Liver (tissue), 3 donors: ENCODE measurements at regions not wholly inside any gene's neighbourhood (a gene's known extent, or its start where the extent isn't known, plus 50 kb on each side); places are given as distances from the start of the nearest gene placed in this dataset.

Experiments used
- EGR1 ChIP-seq, 2 donors: IDR thresholded peaks; 2 replicates each; pipeline ENCODE4 v1.6.1; 2016 to 2018; ENCODE audit warnings: antibody characterized with exemption in 2 of 2, low read depth in 2 of 2
- FOXA1 ChIP-seq: IDR thresholded peaks from 2 replicates; pipeline ENCODE4 v1.6.1; 2016; ENCODE audit warnings: antibody characterized with exemption
- GABPA ChIP-seq, 2 donors: IDR thresholded peaks in 1 of 2; conservative IDR thresholded peaks in 1 of 2; 2 replicates each; pipeline ENCODE4 v1.6.1; 2016; ENCODE audit warnings: antibody characterized with exemption in 2 of 2, mild to moderate bottlenecking in 1 of 2, moderate library complexity in 1 of 2
- HNF4A ChIP-seq, 2 donors: conservative IDR thresholded peaks; 2 replicates each; pipeline ENCODE4 v1.6.1; 2016; ENCODE audit warnings: antibody characterized with exemption in 2 of 2, mild to moderate bottlenecking in 2 of 2
- RAD21 ChIP-seq, 2 donors: IDR thresholded peaks; 2 replicates each; pipeline ENCODE4 v1.6.1; 2016; ENCODE audit warnings: antibody characterized with exemption in 2 of 2, mild to moderate bottlenecking in 2 of 2
- RXRA ChIP-seq, 2 donors: IDR thresholded peaks; 2 replicates each; pipeline ENCODE4 v1.6.1; 2017 to 2018; ENCODE audit warnings: antibody characterized with exemption in 2 of 2, mild to moderate bottlenecking in 1 of 2
- TAF1 ChIP-seq: conservative IDR thresholded peaks from 2 replicates; pipeline ENCODE4 v1.6.1; 2016; ENCODE audit warnings: antibody characterized with exemption, mild to moderate bottlenecking
- YY1 ChIP-seq: IDR thresholded peaks from 2 replicates; pipeline ENCODE4 v1.6.1; 2016; ENCODE audit warnings: antibody characterized with exemption, mild to moderate bottlenecking
- TF ChIP-seq, protein P1 (sequence below): fragments of 150-350 bp; IDR thresholded peaks from 2 replicates; pipeline ENCODE4 v1.5.1; 2017; ENCODE audit warnings: improper control_type of control experiment, low read depth, low read length; ENCODE audit not compliant: missing input control
- TF ChIP-seq, protein P2 (sequence below): IDR thresholded peaks from 2 replicates; pipeline ENCODE4 v1.6.1; 2016; ENCODE audit warnings: antibody characterized with exemption
- TF ChIP-seq, protein P3 (sequence below): IDR thresholded peaks from 2 replicates; pipeline ENCODE4 v1.6.1; 2016; ENCODE audit warnings: antibody characterized with exemption
- TF ChIP-seq, protein P4 (sequence below): IDR thresholded peaks from 2 replicates; pipeline ENCODE4 v1.6.1; 2016; ENCODE audit warnings: antibody characterized with exemption
- donor health status: healthy.
- donor health status: healthy.

DNA sequence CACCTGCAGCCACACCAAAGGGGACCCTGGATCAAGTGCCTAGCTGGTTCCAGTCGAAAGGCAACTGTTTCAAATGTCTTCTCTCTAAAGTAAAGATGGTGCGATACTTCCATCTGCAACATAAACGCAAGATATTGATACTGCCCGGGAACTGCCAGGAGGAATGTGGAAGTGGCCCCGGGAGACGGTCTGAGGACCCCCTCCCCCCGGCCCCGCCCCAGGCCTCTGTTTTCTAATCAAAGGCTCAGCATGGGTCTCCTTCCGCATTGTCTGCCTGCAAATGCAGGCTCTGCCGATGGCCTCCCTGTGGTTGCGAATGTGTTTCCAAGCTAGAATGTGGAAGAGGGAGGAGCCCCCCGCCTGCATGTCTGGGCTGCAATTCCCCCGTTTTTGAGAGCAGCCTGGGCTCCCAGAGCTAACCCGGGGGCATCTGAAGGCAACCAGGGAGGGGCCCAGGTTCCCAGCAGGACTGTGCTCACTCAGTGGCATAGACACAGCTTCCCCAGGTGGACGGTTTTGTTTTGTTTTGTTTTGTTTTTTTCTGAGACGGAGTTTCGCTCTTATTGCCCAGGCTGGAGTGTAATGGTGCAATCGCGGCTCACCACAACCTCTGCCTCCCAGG is 223.9 kb upstream of the PPP2R2D start:
- TF ChIP-seq, protein P1, sequence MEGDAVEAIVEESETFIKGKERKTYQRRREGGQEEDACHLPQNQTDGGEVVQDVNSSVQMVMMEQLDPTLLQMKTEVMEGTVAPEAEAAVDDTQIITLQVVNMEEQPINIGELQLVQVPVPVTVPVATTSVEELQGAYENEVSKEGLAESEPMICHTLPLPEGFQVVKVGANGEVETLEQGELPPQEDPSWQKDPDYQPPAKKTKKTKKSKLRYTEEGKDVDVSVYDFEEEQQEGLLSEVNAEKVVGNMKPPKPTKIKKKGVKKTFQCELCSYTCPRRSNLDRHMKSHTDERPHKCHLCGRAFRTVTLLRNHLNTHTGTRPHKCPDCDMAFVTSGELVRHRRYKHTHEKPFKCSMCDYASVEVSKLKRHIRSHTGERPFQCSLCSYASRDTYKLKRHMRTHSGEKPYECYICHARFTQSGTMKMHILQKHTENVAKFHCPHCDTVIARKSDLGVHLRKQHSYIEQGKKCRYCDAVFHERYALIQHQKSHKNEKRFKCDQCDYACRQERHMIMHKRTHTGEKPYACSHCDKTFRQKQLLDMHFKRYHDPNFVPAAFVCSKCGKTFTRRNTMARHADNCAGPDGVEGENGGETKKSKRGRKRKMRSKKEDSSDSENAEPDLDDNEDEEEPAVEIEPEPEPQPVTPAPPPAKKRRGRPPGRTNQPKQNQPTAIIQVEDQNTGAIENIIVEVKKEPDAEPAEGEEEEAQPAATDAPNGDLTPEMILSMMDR, result no peak
- no peak for TF ChIP-seq YY1
- TF ChIP-seq, protein P2, sequence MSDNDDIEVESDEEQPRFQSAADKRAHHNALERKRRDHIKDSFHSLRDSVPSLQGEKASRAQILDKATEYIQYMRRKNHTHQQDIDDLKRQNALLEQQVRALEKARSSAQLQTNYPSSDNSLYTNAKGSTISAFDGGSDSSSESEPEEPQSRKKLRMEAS, result no peak
- TF ChIP-seq, protein P3, sequence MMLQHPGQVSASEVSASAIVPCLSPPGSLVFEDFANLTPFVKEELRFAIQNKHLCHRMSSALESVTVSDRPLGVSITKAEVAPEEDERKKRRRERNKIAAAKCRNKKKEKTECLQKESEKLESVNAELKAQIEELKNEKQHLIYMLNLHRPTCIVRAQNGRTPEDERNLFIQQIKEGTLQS, result no peak
- TF ChIP-seq TAF1, result no peak
- TF ChIP-seq RAD21 (IDR thresholded peaks at IDR 0.05), result no peak
- no peak for TF ChIP-seq HNF4A (conservative IDR thresholded peaks at IDR 0.05)
- no peak for TF ChIP-seq FOXA1
- no peak for TF ChIP-seq RXRA (IDR thresholded peaks at IDR 0.05)
- TF ChIP-seq, protein P4, sequence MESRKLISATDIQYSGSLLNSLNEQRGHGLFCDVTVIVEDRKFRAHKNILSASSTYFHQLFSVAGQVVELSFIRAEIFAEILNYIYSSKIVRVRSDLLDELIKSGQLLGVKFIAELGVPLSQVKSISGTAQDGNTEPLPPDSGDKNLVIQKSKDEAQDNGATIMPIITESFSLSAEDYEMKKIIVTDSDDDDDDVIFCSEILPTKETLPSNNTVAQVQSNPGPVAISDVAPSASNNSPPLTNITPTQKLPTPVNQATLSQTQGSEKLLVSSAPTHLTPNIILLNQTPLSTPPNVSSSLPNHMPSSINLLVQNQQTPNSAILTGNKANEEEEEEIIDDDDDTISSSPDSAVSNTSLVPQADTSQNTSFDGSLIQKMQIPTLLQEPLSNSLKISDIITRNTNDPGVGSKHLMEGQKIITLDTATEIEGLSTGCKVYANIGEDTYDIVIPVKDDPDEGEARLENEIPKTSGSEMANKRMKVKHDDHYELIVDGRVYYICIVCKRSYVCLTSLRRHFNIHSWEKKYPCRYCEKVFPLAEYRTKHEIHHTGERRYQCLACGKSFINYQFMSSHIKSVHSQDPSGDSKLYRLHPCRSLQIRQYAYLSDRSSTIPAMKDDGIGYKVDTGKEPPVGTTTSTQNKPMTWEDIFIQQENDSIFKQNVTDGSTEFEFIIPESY, result no peak
- TF ChIP-seq GABPA (IDR thresholded peaks at IDR 0.05 in 1 of 2, conservative IDR thresholded peaks at IDR 0.05 in 1 of 2), result no peak
- TF ChIP-seq EGR1 (IDR thresholded peaks at IDR 0.05; ENCODE audit: low read depth in 2 of 2), result no peak
